ENCODE measurements at regions not wholly inside any gene's neighbourhood (a gene's known extent, or its start where the extent isn't known, plus 50 kb on each side); places are given as distances from the start of the nearest gene placed in this dataset.

- WGBS (ENCODE audit: insufficient coverage) = no CpG with 5 or more reads among the region's 1 CpG
- Histone ChIP-seq H3K9me3 (ENCODE audit: control extremely low read depth in 1 of 5, control insufficient read depth in 4 of 5, insufficient read depth in 2 of 5, low read depth in 1 of 5, low read length in 4 of 5) (no peaks in the 10 kb centered on the region), H3K36me3 (ENCODE audit: control insufficient read depth in 4 of 4, insufficient read depth in 4 of 4, low read length in 3 of 4) (no peaks in the 10 kb centered on the region), H3K4me3 (ENCODE audit: control insufficient read depth in 1 of 7, extremely low read depth in 1 of 7, insufficient read depth in 4 of 7, low read depth in 2 of 7, low read length in 6 of 7) (no peak overlapping the region), H3K4me1 (ENCODE audit: control extremely low read depth in 1 of 4, control insufficient read depth in 4 of 4, insufficient read depth in 4 of 4, low read length in 3 of 4) (no peaks in the 10 kb centered on the region), H3K27me3 (replicated peaks in 2 of 5; ENCODE audit: control insufficient read depth in 4 of 5, insufficient read depth in 5 of 5, low read length in 4 of 5) (no peaks in the 10 kb centered on the region), H3K27ac (ENCODE audit: insufficient read depth in 1 of 2, low read depth in 1 of 2, low read length in 2 of 2, poor library complexity in 1 of 2, severe bottlenecking in 2 of 2) (no peak overlapping the region)
- ChIA-PET CTCF (interaction anchor here (1.1 kb wide), 1 partner anchor 62 kb away, joined by 3 read pairs; no protein-coding TSS in a partner anchor), POLR2A (no interaction called here)
- no peak for DNase-seq
Observed at GRCh38 chr5:13408616-13409015, 535.9 kb downstream of the DNAH5 start.

GRCh38 chr5:13403351-13403750 lies 541.1 kb downstream of the DNAH5 start:
- ChIA-PET POLR2A (no interaction called here), CTCF (no interaction called here)
- peak in 2 of 3 donors; percentile 22 to 36 for DNase-seq
- H3K9me3 ChIP-seq (ENCODE audit: control extremely low read depth in 1 of 5, control insufficient read depth in 4 of 5, insufficient read depth in 2 of 5, low read depth in 1 of 5, low read length in 4 of 5) = no peaks in the 10 kb centered on the region
- no peaks in the 10 kb centered on the region for H3K4me1 ChIP-seq (ENCODE audit: control extremely low read depth in 1 of 4, control insufficient read depth in 4 of 4, insufficient read depth in 4 of 4, low read length in 3 of 4)
- H3K27me3 ChIP-seq (replicated peaks in 2 of 5; ENCODE audit: control insufficient read depth in 4 of 5, insufficient read depth in 5 of 5, low read length in 4 of 5) = no peaks in the 10 kb centered on the region
- H3K4me3 ChIP-seq (ENCODE audit: control insufficient read depth in 1 of 7, extremely low read depth in 1 of 7, insufficient read depth in 4 of 7, low read depth in 2 of 7, low read length in 6 of 7) = no peak overlapping the region
- H3K27ac ChIP-seq (ENCODE audit: insufficient read depth in 1 of 2, low read depth in 1 of 2, low read length in 2 of 2, poor library complexity in 1 of 2, severe bottlenecking in 2 of 2) = no peak overlapping the region
- H3K36me3 ChIP-seq (ENCODE audit: control insufficient read depth in 4 of 4, insufficient read depth in 4 of 4, low read length in 3 of 4) = no peaks in the 10 kb centered on the region

- no peak overlapping the region for H3K27ac ChIP-seq (ENCODE audit: insufficient read depth in 1 of 2, low read depth in 1 of 2, low read length in 2 of 2, poor library complexity in 1 of 2, severe bottlenecking in 2 of 2)
- POLR2A ChIA-PET = no interaction called here
- H3K27me3 ChIP-seq (replicated peaks in 2 of 5; ENCODE audit: control insufficient read depth in 4 of 5, insufficient read depth in 5 of 5, low read length in 4 of 5) = no peaks in the 10 kb centered on the region
- no peak for DNase-seq
- H3K36me3 ChIP-seq (ENCODE audit: control insufficient read depth in 4 of 4, insufficient read depth in 4 of 4, low read length in 3 of 4) = no peaks in the 10 kb centered on the region
- H3K4me1 ChIP-seq (ENCODE audit: control extremely low read depth in 1 of 4, control insufficient read depth in 4 of 4, insufficient read depth in 4 of 4, low read length in 3 of 4) = no peaks in the 10 kb centered on the region
- WGBS (ENCODE audit: insufficient coverage) = 98% methylated on average over 4 of the region's 5 CpGs
- CTCF ChIA-PET = no interaction called here
- peaks cover 0 to 11% (median 0%) of the 10 kb centered on the region in 5 experiments for H3K9me3 ChIP-seq (ENCODE audit: control extremely low read depth in 1 of 5, control insufficient read depth in 4 of 5, insufficient read depth in 2 of 5, low read depth in 1 of 5, low read length in 4 of 5)
- no peak overlapping the region for H3K4me3 ChIP-seq (ENCODE audit: control insufficient read depth in 1 of 7, extremely low read depth in 1 of 7, insufficient read depth in 4 of 7, low read depth in 2 of 7, low read length in 6 of 7)
Observed at GRCh38 chr5:13385066-13385465, 559.4 kb downstream of the DNAH5 start.

- POLR2A ChIA-PET = no interaction called here
- CTCF ChIA-PET = no interaction called here
- WGBS (ENCODE audit: insufficient coverage) = 86% methylated on average over 2 of the region's 3 CpGs
Observed at GRCh38 chr5:13382232-13382631, 562.3 kb downstream of the DNAH5 start.

DNA sequence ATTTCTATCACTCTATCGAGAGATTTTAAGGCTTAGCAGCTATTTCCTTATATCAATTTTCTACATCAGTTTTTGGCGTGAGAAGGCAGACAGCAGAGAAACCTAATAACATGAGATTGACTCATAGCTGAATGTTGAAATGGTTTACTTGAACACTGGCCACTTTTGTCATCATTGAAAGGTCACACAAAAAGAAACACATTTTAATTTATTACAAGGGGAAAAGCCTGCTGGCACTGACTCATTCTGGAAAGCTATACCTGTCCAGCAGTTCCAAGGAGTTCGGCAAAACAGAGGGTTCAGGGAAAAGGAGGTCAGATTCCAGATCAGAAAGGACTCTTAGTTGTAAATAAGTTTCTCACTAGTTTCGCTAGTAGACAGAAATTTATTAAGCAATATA lies 566.4 kb downstream of the DNAH5 start:
- H3K27me3 ChIP-seq (replicated peaks in 2 of 5; ENCODE audit: control insufficient read depth in 4 of 5, insufficient read depth in 5 of 5, low read length in 4 of 5) = no peaks in the 10 kb centered on the region

More at GRCh38 chr5:13382232-13382631, 562.3 kb downstream of the DNAH5 start:
- H3K27me3 ChIP-seq (replicated peaks in 2 of 5; ENCODE audit: control insufficient read depth in 4 of 5, insufficient read depth in 5 of 5, low read length in 4 of 5) = no peaks in the 10 kb centered on the region
- H3K4me3 ChIP-seq (ENCODE audit: control insufficient read depth in 1 of 7, extremely low read depth in 1 of 7, insufficient read depth in 4 of 7, low read depth in 2 of 7, low read length in 6 of 7) = no peak overlapping the region
- no peaks in the 10 kb centered on the region for H3K36me3 ChIP-seq (ENCODE audit: control insufficient read depth in 4 of 4, insufficient read depth in 4 of 4, low read length in 3 of 4)
- no peak for DNase-seq
- no peak overlapping the region for H3K27ac ChIP-seq (ENCODE audit: insufficient read depth in 1 of 2, low read depth in 1 of 2, low read length in 2 of 2, poor library complexity in 1 of 2, severe bottlenecking in 2 of 2)
- peaks cover 0 to 5% (median 0%) of the 10 kb centered on the region in 5 experiments for H3K9me3 ChIP-seq (ENCODE audit: control extremely low read depth in 1 of 5, control insufficient read depth in 4 of 5, insufficient read depth in 2 of 5, low read depth in 1 of 5, low read length in 4 of 5)
- H3K4me1 ChIP-seq (ENCODE audit: control extremely low read depth in 1 of 4, control insufficient read depth in 4 of 4, insufficient read depth in 4 of 4, low read length in 3 of 4) = no peaks in the 10 kb centered on the region

DNA sequence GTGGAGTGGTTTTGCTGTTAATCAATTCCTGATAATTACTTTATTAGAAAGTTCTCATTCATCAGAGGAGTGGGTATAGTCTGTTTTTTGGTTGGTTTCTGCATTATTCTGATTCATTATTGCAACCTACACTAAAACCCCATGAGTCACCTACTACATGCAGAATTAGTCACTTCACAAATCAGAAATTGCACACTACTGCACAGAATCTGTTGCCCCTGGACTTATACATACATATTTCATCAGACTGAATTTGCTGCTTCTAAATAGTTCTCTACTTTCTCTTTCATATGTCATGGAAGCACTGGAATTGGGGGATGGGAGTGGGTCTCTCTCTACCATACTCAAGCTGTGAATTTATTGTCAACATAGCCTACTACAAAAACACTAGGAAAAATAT lies 585.1 kb downstream of the DNAH5 start:
- Histone ChIP-seq H3K27ac (ENCODE audit: insufficient read depth in 1 of 2, low read depth in 1 of 2, low read length in 2 of 2, poor library complexity in 1 of 2, severe bottlenecking in 2 of 2) (no peak overlapping the region), H3K36me3 (ENCODE audit: control insufficient read depth in 4 of 4, insufficient read depth in 4 of 4, low read length in 3 of 4) (no peaks in the 10 kb centered on the region), H3K4me1 (ENCODE audit: control extremely low read depth in 1 of 4, control insufficient read depth in 4 of 4, insufficient read depth in 4 of 4, low read length in 3 of 4) (no peaks in the 10 kb centered on the region), H3K4me3 (ENCODE audit: control insufficient read depth in 1 of 7, extremely low read depth in 1 of 7, insufficient read depth in 4 of 7, low read depth in 2 of 7, low read length in 6 of 7) (no peak overlapping the region), H3K9me3 (ENCODE audit: control extremely low read depth in 1 of 5, control insufficient read depth in 4 of 5, insufficient read depth in 2 of 5, low read depth in 1 of 5, low read length in 4 of 5) (peaks cover 0 to 2% (median 0%) of the 10 kb centered on the region in 5 experiments), H3K27me3 (replicated peaks in 2 of 5; ENCODE audit: control insufficient read depth in 4 of 5, insufficient read depth in 5 of 5, low read length in 4 of 5) (no peaks in the 10 kb centered on the region)
- POLR2A ChIA-PET = no interaction called here
- DNase-seq = no peak
- CTCF ChIA-PET = no interaction called here

More for the DNA sequence above, 566.4 kb downstream of the DNAH5 start:
- ChIA-PET CTCF (no interaction called here), POLR2A (no interaction called here)
- no peaks in the 10 kb centered on the region for H3K4me1 ChIP-seq (ENCODE audit: control extremely low read depth in 1 of 4, control insufficient read depth in 4 of 4, insufficient read depth in 4 of 4, low read length in 3 of 4)
- 67% methylated on average over 3 of the region's 4 CpGs for WGBS (ENCODE audit: insufficient coverage)
- no peaks in the 10 kb centered on the region for H3K36me3 ChIP-seq (ENCODE audit: control insufficient read depth in 4 of 4, insufficient read depth in 4 of 4, low read length in 3 of 4)
- no peak overlapping the region for H3K4me3 ChIP-seq (ENCODE audit: control insufficient read depth in 1 of 7, extremely low read depth in 1 of 7, insufficient read depth in 4 of 7, low read depth in 2 of 7, low read length in 6 of 7)
- no peak for DNase-seq
- peaks cover 0 to 5% (median 0%) of the 10 kb centered on the region in 5 experiments for H3K9me3 ChIP-seq (ENCODE audit: control extremely low read depth in 1 of 5, control insufficient read depth in 4 of 5, insufficient read depth in 2 of 5, low read depth in 1 of 5, low read length in 4 of 5)
- H3K27ac ChIP-seq (ENCODE audit: insufficient read depth in 1 of 2, low read depth in 1 of 2, low read length in 2 of 2, poor library complexity in 1 of 2, severe bottlenecking in 2 of 2) = no peak overlapping the region

DNA sequence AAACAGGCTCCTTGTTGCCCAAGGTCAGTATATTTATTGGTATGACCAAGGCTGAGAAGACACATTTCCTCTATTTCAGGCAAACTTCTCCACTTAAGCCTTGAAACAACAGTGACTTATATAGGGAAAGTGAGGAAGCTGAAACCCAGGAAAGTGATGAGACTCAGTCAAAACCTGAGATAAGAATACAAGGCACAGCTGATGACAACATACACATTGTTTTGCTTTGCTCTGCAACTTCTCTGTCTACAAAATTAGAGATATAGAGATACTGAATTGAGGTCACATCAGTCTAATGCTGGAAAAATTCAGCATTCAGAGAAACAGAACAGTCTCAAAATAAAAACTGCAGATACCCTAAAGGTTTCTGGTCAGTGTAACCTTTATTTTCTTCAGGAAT lies 586.1 kb downstream of the DNAH5 start:
- CTCF ChIA-PET = no interaction called here
- no peaks in the 10 kb centered on the region for H3K36me3 ChIP-seq (ENCODE audit: control insufficient read depth in 4 of 4, insufficient read depth in 4 of 4, low read length in 3 of 4)

More for the DNA sequence above, 586.1 kb downstream of the DNAH5 start:
- H3K4me3 ChIP-seq (ENCODE audit: control insufficient read depth in 1 of 7, extremely low read depth in 1 of 7, insufficient read depth in 4 of 7, low read depth in 2 of 7, low read length in 6 of 7) = no peak overlapping the region
- no peaks in the 10 kb centered on the region for H3K4me1 ChIP-seq (ENCODE audit: control extremely low read depth in 1 of 4, control insufficient read depth in 4 of 4, insufficient read depth in 4 of 4, low read length in 3 of 4)
- POLR2A ChIA-PET = no interaction called here
- no peaks in the 10 kb centered on the region for H3K27me3 ChIP-seq (replicated peaks in 2 of 5; ENCODE audit: control insufficient read depth in 4 of 5, insufficient read depth in 5 of 5, low read length in 4 of 5)
- peaks cover 0 to 2% (median 0%) of the 10 kb centered on the region in 5 experiments for H3K9me3 ChIP-seq (ENCODE audit: control extremely low read depth in 1 of 5, control insufficient read depth in 4 of 5, insufficient read depth in 2 of 5, low read depth in 1 of 5, low read length in 4 of 5)
- H3K27ac ChIP-seq (ENCODE audit: insufficient read depth in 1 of 2, low read depth in 1 of 2, low read length in 2 of 2, poor library complexity in 1 of 2, severe bottlenecking in 2 of 2) = no peak overlapping the region
- no peak for DNase-seq

Measured in common myeloid progenitor, CD34-positive (primary cell).